Fibroblast of lung (primary cell): ENCODE measurements at regions not wholly inside any gene's neighbourhood (a gene's known extent, or its start where the extent isn't known, plus 50 kb on each side); places are given as distances from the start of the nearest gene placed in this dataset.

ENCODE experiments used
- DNase-seq, 2 donors: peaks; one replicate each; pipeline versions ENCODE4 v3.0.0 to v3.0.0-alpha.2; 2010; ENCODE audit warnings: low read depth in 2 of 2
- H2AFZ ChIP-seq: 2 replicates; pipeline ENCODE4 v1.5.1; 2012; ENCODE audit warnings: low read length, control low read depth, inconsistent platforms
- H3K27ac ChIP-seq: 2 replicates; pipeline ENCODE4 v1.5.1; 2011; ENCODE audit warnings: low read length, control low read depth; ENCODE audit not compliant: insufficient read depth
- H3K27me3 ChIP-seq: 2 replicates; pipeline ENCODE4 v1.5.1; 2011; ENCODE audit warnings: mild to moderate bottlenecking, low read length; ENCODE audit not compliant: control insufficient read depth, insufficient read depth
- H3K36me3 ChIP-seq: 2 replicates; pipeline ENCODE4 v1.5.1; 2011; ENCODE audit warnings: low read length; ENCODE audit not compliant: control insufficient read depth, insufficient read depth
- H3K4me1 ChIP-seq: 2 replicates; pipeline ENCODE4 v1.5.1; 2011; ENCODE audit warnings: low read length; ENCODE audit not compliant: control insufficient read depth, insufficient read depth; ENCODE audit errors: extremely low read depth
- H3K4me2 ChIP-seq: 2 replicates; pipeline ENCODE4 v1.5.1; 2011; ENCODE audit warnings: low read length, control low read depth; ENCODE audit not compliant: insufficient read depth; ENCODE audit errors: extremely low read depth
- H3K4me3 ChIP-seq, 4 experiments: fragments of 200-600 bp in 1 of 4; sonication (generic) in 1 of 4; replicated peaks in 1 of 4; 2 replicates each; pipeline ENCODE4 v1.5.1; 2011 to 2016; ENCODE audit warnings: low read length in 4 of 4, low read depth in 3 of 4, mild to moderate bottlenecking in 3 of 4, control low read depth in 2 of 4, inconsistent platforms in 1 of 4, mixed read lengths in 1 of 4; ENCODE audit not compliant: insufficient read depth in 1 of 4; ENCODE audit errors: control extremely low read depth in 1 of 4
- H3K79me2 ChIP-seq: 2 replicates; pipeline ENCODE4 v1.5.1; 2012; ENCODE audit warnings: mild to moderate bottlenecking, low read length, inconsistent platforms; ENCODE audit not compliant: control insufficient read depth, insufficient read depth
- H3K9ac ChIP-seq: 2 replicates; pipeline ENCODE4 v1.5.1; 2011; ENCODE audit warnings: mild to moderate bottlenecking, low read length, control low read depth; ENCODE audit not compliant: insufficient read depth
- H3K9me3 ChIP-seq: 2 replicates; pipeline ENCODE4 v1.5.1; 2012; ENCODE audit warnings: low read depth, low read length; ENCODE audit not compliant: control insufficient read depth, insufficient read depth
- H4K20me1 ChIP-seq: 2 replicates; pipeline ENCODE4 v1.5.1; 2011; ENCODE audit warnings: low read length; ENCODE audit not compliant: control insufficient read depth, insufficient read depth; ENCODE audit errors: extremely low read depth
- EZH2 ChIP-seq: IDR thresholded peaks from 2 replicates; pipeline ENCODE4 v1.5.1; 2012; ENCODE audit warnings: low read length, control low read depth, mild to moderate bottlenecking; ENCODE audit errors: missing control alignments
- TF ChIP-seq, protein P1 (sequence below), 2 donors: IDR thresholded peaks in 1 of 2; conservative IDR thresholded peaks in 1 of 2; 1 replicate in 1 of 2; 2 replicates in 1 of 2; pipeline ENCODE4 v1.5.1; 2011 to 2012; ENCODE audit warnings: low read length in 2 of 2, control low read depth in 1 of 2, inconsistent platforms in 1 of 2, low read depth in 1 of 2, mild to moderate bottlenecking in 1 of 2

DNA sequence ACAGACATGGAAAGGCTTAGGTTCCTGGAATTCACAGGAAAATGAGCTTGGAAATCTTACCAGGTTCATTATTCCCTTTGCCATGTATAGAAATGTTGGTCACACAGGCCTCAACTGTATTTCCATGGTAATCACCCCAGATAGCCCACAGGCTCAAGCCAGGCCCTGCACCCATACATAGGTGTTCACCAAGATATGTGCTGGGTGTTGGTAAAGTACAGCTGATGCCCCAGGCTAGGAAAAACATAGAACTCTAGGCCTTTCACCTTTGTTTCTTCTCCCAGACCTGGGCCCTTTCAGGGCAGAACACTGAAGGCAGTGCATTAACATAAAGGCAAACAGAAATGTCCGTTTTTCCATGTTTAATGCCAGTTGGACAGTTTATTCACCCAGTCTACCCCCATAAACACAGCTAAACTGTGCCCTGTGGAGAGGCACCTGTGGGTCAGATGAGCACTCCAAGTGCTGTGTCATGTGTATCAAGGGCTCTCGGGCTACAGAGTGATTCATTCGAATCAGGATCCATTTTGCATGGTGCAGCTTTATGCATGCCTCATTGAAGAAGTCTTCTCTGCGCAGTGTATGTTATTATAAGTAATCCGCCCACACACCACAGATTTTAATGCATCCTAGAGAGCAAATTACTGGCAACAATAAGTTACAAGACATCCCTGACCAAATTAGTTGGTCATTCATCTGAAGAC lies 93.4 kb upstream of the SLC30A5 start:
- DNase-seq = no peak
- Histone ChIP-seq H3K9ac (no peak overlapping the region), H4K20me1 (no peaks in the 10 kb centered on the region), H2AFZ (no peak overlapping the region), H3K4me2 (no peak overlapping the region), H3K36me3 (no peaks in the 10 kb centered on the region), H3K79me2 (no peaks in the 10 kb centered on the region), H3K9me3 (no peaks in the 10 kb centered on the region), H3K4me1 (no peaks in the 10 kb centered on the region), H3K27me3 (no peaks in the 10 kb centered on the region), H3K4me3 (no peak overlapping the region), H3K27ac (no peak overlapping the region)
- no peak for TF ChIP-seq EZH2
- TF ChIP-seq, protein P1, sequence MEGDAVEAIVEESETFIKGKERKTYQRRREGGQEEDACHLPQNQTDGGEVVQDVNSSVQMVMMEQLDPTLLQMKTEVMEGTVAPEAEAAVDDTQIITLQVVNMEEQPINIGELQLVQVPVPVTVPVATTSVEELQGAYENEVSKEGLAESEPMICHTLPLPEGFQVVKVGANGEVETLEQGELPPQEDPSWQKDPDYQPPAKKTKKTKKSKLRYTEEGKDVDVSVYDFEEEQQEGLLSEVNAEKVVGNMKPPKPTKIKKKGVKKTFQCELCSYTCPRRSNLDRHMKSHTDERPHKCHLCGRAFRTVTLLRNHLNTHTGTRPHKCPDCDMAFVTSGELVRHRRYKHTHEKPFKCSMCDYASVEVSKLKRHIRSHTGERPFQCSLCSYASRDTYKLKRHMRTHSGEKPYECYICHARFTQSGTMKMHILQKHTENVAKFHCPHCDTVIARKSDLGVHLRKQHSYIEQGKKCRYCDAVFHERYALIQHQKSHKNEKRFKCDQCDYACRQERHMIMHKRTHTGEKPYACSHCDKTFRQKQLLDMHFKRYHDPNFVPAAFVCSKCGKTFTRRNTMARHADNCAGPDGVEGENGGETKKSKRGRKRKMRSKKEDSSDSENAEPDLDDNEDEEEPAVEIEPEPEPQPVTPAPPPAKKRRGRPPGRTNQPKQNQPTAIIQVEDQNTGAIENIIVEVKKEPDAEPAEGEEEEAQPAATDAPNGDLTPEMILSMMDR (conservative IDR thresholded peaks at IDR 0.05 in 1 of 2, IDR thresholded peaks at IDR 0.05 in 1 of 2; ENCODE audit: low read depth in 1 of 2, low read length in 2 of 2) = no peak

DNA sequence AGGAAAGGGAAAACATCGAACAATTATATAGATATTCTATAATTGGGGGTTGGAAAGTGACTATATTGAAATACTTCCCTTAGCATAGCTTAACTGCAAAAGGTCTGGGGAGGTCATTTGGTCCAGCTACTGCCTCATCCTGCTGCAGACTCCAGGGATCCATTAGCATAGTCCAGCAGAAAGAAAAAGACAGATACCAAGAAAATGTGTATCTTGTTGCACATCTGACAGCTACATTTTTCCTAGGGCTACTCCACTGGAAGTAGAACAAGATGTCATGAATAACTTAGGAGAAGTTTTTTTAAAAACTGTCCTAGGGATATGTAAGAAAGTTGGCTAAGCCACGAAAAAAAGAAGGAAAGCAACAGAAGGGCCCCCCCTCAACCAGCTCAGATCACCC lies 92.9 kb upstream of the SLC30A5 start:
- Histone ChIP-seq H3K4me2 (no peak overlapping the region), H4K20me1 (no peaks in the 10 kb centered on the region), H3K4me1 (no peaks in the 10 kb centered on the region), H3K27ac (no peak overlapping the region), H3K79me2 (no peaks in the 10 kb centered on the region), H3K9me3 (no peaks in the 10 kb centered on the region), H3K27me3 (no peaks in the 10 kb centered on the region), H3K36me3 (no peaks in the 10 kb centered on the region), H2AFZ (no peak overlapping the region), H3K4me3 (no peak overlapping the region), H3K9ac (no peak overlapping the region)
- TF ChIP-seq, protein P1 (conservative IDR thresholded peaks at IDR 0.05 in 1 of 2, IDR thresholded peaks at IDR 0.05 in 1 of 2; ENCODE audit: low read depth in 1 of 2, low read length in 2 of 2) = no peak
- TF ChIP-seq EZH2 = no peak
- no peak for DNase-seq

DNA sequence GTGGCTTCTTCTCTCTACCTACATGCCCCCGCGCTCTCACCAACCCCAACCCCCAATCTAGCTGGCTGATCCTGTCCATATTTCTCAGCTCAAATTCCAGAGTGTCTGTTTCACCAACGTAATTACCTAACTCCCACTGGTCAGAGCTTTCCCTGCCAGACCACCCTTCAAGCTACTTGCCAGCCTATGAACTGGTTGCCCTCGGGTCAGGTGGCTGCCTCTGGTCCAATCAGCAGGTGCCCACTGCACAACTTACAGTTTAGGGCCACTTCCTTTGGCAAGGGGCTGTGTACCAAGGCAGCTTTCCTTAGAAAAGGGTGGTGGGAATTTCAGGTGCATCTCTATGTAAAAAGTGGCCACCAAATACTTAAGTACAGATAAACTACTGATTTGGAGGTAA lies 92.2 kb upstream of the SLC30A5 start:
- no peak for TF ChIP-seq EZH2
- TF ChIP-seq, protein P1 (conservative IDR thresholded peaks at IDR 0.05 in 1 of 2, IDR thresholded peaks at IDR 0.05 in 1 of 2; ENCODE audit: low read depth in 1 of 2, low read length in 2 of 2) = no peak
- Histone ChIP-seq H2AFZ (no peak overlapping the region), H3K4me1 (no peaks in the 10 kb centered on the region), H3K27me3 (no peaks in the 10 kb centered on the region), H3K36me3 (no peaks in the 10 kb centered on the region), H3K79me2 (no peaks in the 10 kb centered on the region), H3K9ac (no peak overlapping the region), H3K9me3 (no peaks in the 10 kb centered on the region), H3K4me3 (no peak overlapping the region), H3K4me2 (no peak overlapping the region), H3K27ac (no peak overlapping the region), H4K20me1 (no peaks in the 10 kb centered on the region)
- DNase-seq = no peak
